Esophagus muscularis mucosa (tissue), 4 donors: ENCODE measurements at regions not wholly inside any gene's neighbourhood (a gene's known extent, or its start where the extent isn't known, plus 50 kb on each side); places are given as distances from the start of the nearest gene placed in this dataset.

Source experiments
- DNase-seq: peaks from one replicate; pipeline ENCODE4 v3.0.0-alpha.2; 2017; ENCODE audit errors: extremely low spot score
- H3K27ac ChIP-seq, 4 donors: fragments of 200-600 bp; sonication (generic); replicated peaks in 1 of 4; 1 replicate in 3 of 4; 2 replicates in 1 of 4; pipeline ENCODE4 v1.5.1; 2016 to 2019; ENCODE audit warnings: mild to moderate bottlenecking in 1 of 4
- H3K27me3 ChIP-seq, 4 donors: fragments of 200-600 bp; sonication (generic); one replicate each; pipeline versions ENCODE4 v1.5.1 to v1.6.0; 2016 to 2019
- H3K36me3 ChIP-seq, 4 donors: fragments of 200-600 bp; sonication (generic); one replicate each; pipeline ENCODE4 v1.5.1; 2016 to 2019
- H3K4me1 ChIP-seq, 4 donors: fragments of 200-600 bp; sonication (generic); one replicate each; pipeline ENCODE4 v1.5.1; 2016 to 2019
- H3K4me3 ChIP-seq, 4 donors: fragments of 200-600 bp; sonication (generic); 1 replicate in 2 of 4; 2 replicates in 2 of 4; pipeline ENCODE4 v1.5.1; 2016 to 2019; ENCODE audit warnings: mild to moderate bottlenecking in 4 of 4, moderate library complexity in 1 of 4
- H3K9me3 ChIP-seq, 4 donors: fragments of 200-600 bp; sonication (generic); 1 replicate in 3 of 4; 2 replicates in 1 of 4; pipeline ENCODE4 v1.5.1; 2016 to 2019
- EP300 ChIP-seq: sonication (generic); formaldehyde crosslinking; IDR thresholded peaks from one replicate; pipeline ENCODE4 v1.6.1; 2017; ENCODE audit warnings: antibody characterized with exemption
- POLR2A ChIP-seq: fragments of 450-650 bp; IDR thresholded peaks from one replicate; pipeline ENCODE4 v1.6.1; 2017; ENCODE audit warnings: antibody characterized with exemption, moderate library complexity, mild to moderate bottlenecking, low read depth
- POLR2AphosphoS5 ChIP-seq, 2 donors: sonication (generic); formaldehyde crosslinking; IDR thresholded peaks; one replicate each; pipeline ENCODE4 v1.6.1; 2017; ENCODE audit warnings: antibody characterized with exemption in 2 of 2
- WGBS: methylation state at CpG from one replicate; pipeline ENCODE4 v1.1.5; 2018; 5-methylcytosine and 5-hydroxymethylcytosine counted together
- intact Hi-C: fragments of 100-400 bp; cut with DNase I; formaldehyde crosslinking; loops from one replicate; pipeline ENCODE4 v1.15.1; 2023
- TF ChIP-seq, protein P1 (sequence below), 3 experiments: fragments of 200-600 bp in 2 of 3; fragments of 450-650 bp in 1 of 3; sonication (generic) in 2 of 3; IDR thresholded peaks; one replicate each; pipeline ENCODE4 v1.5.1; 2017 to 2019; ENCODE audit warnings: antibody characterized with exemption in 3 of 3, mild to moderate bottlenecking in 2 of 3, moderate library complexity in 1 of 3

DNA sequence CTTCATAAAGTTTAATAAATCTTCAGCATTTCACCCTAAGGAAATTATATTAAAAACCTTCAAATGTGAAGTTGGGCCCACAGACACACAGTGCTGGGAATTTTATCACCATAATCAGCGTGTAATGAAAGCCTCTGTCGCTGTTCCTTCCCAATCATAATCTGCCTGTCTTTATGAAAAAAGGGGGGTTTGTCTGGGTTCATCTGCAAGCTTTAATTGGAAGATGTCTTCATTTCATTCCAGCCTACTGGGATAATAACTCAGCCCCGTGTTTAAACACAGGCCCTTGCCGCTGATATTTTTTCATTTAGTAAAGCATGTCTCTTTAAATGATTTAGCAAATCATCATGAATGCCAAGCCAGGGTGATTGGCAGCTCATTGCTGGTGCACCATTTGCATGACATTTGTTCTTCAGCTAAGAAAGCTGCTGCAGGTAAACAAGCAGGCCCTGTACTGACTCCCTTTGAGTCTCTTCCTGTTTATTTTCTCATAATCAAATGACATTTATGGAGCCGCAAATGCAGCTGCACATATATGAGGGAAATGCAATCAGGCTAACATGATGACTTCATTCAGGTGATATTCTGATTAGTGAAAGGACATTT is 362.9 kb upstream of the TLE4 start:
- Histone ChIP-seq H3K27ac (no peak overlapping the region), H3K36me3 (no peaks in the 10 kb centered on the region), H3K27me3 (no peaks in the 10 kb centered on the region), H3K4me3 (no peak overlapping the region), H3K9me3 (no peaks in the 10 kb centered on the region), H3K4me1 (no peaks in the 10 kb centered on the region)
- intact Hi-C loops = no loop called here
- WGBS = 82% methylated on average over 5 of the region's 5 CpGs
- DNase-seq = no peak
- TF ChIP-seq POLR2A = no peak
- TF ChIP-seq POLR2AphosphoS5 (IDR thresholded peaks at IDR 0.05) = no peak
- TF ChIP-seq, protein P1, sequence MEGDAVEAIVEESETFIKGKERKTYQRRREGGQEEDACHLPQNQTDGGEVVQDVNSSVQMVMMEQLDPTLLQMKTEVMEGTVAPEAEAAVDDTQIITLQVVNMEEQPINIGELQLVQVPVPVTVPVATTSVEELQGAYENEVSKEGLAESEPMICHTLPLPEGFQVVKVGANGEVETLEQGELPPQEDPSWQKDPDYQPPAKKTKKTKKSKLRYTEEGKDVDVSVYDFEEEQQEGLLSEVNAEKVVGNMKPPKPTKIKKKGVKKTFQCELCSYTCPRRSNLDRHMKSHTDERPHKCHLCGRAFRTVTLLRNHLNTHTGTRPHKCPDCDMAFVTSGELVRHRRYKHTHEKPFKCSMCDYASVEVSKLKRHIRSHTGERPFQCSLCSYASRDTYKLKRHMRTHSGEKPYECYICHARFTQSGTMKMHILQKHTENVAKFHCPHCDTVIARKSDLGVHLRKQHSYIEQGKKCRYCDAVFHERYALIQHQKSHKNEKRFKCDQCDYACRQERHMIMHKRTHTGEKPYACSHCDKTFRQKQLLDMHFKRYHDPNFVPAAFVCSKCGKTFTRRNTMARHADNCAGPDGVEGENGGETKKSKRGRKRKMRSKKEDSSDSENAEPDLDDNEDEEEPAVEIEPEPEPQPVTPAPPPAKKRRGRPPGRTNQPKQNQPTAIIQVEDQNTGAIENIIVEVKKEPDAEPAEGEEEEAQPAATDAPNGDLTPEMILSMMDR (IDR thresholded peaks at IDR 0.05) = no peak
- TF ChIP-seq EP300 = no peak

DNA sequence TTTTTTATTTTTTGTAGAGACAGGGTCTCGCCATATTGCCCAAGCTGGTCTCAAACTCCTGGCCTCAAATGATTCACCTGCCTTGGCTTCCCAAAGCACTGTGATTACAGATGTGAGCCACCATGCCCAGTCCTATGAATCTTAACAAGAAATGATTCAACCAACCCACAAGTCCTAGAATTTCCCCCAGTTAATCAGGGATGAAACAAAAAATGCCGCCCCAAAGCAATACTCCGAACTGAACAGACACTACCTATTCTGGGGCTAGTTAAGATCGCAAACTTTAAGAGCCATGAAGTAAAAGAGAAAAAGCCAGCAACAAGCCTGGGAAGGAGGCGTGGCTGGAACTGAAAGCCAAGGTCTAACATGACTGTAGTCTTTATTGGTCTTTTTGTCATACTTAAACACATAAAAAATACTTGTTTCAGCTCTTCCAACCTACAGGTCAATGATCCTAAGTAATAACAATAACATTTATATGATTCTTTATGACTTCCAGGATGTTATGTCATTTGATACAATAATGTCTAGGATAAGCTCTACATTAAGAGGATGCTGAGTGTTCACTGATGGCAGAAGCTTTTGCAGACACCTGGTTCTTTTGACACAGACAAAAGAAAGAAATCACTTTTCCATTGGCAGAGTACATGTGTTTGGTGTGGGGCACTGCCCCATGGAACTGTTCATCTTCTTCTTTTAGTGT is 361.1 kb upstream of the TLE4 start:
- Histone ChIP-seq H3K27ac (no peak overlapping the region), H3K4me1 (no peaks in the 10 kb centered on the region), H3K9me3 (no peaks in the 10 kb centered on the region), H3K4me3 (no peak overlapping the region), H3K27me3 (no peaks in the 10 kb centered on the region), H3K36me3 (no peaks in the 10 kb centered on the region)
- no peak for DNase-seq
- 71% methylated on average over 5 of the region's 5 CpGs for whole genome bisulfite sequencing
- TF ChIP-seq POLR2A = no peak
- TF ChIP-seq EP300 = no peak
- TF ChIP-seq, protein P1 (IDR thresholded peaks at IDR 0.05) = no peak
- TF ChIP-seq POLR2AphosphoS5 (IDR thresholded peaks at IDR 0.05) = no peak
- intact Hi-C loops = no loop called here

DNA sequence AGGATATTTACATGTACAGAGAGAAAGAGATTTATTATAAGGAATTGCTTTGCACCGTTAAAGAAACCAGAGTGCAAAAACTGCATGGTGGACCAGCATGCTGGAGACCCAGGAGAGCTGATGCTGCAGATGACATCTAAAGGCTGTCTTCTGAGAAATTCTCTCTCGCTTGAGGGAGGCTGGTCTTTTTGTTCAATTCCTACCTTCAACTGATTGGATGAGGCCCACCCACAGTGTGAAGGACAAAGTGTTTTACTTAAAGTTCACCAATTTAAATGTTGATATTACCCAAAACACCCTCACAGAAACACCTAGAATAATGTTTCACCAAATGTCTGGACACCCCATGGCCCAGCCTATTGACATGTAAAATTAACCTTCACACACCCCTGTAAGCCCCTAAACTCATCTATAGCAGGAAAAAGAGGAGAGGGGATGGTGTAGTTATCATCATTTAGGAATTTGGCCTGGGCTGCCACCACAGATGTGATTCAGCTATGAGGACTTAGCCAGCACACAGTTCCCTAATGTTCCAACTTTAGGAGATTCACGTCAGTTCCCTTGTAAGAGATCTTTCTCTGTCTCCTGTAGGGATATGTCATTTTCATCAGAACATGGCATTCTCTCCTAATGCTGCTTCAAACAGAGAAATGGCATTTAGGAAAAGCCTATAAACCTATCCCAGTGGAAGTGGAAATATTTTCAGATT is 358.2 kb upstream of the TLE4 start:
- TF ChIP-seq POLR2A = no peak
- Histone ChIP-seq H3K9me3 (no peaks in the 10 kb centered on the region), H3K36me3 (no peaks in the 10 kb centered on the region), H3K27me3 (no peaks in the 10 kb centered on the region), H3K4me1 (no peaks in the 10 kb centered on the region), H3K4me3 (no peak overlapping the region), H3K27ac (no peak overlapping the region)
- intact Hi-C loops = no loop called here
- 90% methylated on average over 3 of the region's 3 CpGs for WGBS
- DNase-seq = no peak

DNA sequence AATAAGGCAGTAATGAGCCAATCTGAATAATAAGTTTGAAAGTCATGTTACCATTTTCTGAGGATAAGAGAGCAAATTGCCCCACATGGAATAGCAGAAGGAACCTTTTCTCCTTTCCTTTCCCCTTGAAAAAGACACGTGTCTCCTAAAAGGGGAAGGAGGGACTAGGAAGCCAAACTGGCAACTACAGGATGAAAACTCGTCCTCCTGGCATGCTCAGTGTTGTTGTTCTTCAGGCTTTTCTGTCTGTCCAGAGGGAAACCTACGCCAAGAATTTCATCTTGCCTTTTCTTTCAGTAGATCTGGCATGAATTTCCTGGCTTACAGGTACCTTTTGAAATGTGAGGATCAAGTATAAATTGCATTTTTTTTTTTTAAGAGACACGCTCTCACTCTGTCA is 355.9 kb upstream of the TLE4 start:
- intact Hi-C loops = no loop called here
- Histone ChIP-seq H3K9me3 (no peaks in the 10 kb centered on the region), H3K36me3 (no peaks in the 10 kb centered on the region), H3K4me1 (no peaks in the 10 kb centered on the region), H3K4me3 (no peak overlapping the region), H3K27me3 (no peaks in the 10 kb centered on the region), H3K27ac (no peak overlapping the region)
- TF ChIP-seq EP300 (no peak), POLR2A (no peak), POLR2AphosphoS5 (IDR thresholded peaks at IDR 0.05) (no peak)
- TF ChIP-seq, protein P1 (IDR thresholded peaks at IDR 0.05) = no peak
- WGBS = 37% methylated on average over 4 of the region's 4 CpGs
- no peak for DNase-seq

DNA sequence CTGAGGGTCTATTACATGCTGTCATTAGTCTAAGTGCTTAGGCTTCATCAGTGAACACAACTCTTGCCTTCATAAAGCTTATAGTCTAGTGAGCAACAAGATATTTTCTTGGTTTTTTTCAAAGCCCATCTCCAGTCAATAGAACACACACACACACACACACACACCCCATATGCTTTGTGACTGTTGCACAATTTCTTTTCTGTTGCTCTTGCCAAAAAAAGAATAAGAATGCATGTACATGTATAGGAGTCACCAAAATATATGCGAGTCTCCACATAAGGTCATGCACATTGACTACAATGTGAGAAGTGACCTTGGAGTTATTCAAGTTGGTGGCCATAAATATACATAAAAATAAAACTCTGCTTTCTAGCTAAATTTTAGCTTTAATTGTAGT is 351.5 kb upstream of the TLE4 start:
- Histone ChIP-seq H3K27ac (no peak overlapping the region), H3K36me3 (no peaks in the 10 kb centered on the region), H3K4me1 (no peaks in the 10 kb centered on the region), H3K27me3 (no peaks in the 10 kb centered on the region), H3K9me3 (no peaks in the 10 kb centered on the region), H3K4me3 (no peak overlapping the region)
- 89% methylated on average over 1 of the region's 1 CpG for WGBS
- intact Hi-C loops = no loop called here
- no peak for DNase-seq
- TF ChIP-seq, protein P1 (IDR thresholded peaks at IDR 0.05) = no peak
- no peak for TF ChIP-seq POLR2AphosphoS5 (IDR thresholded peaks at IDR 0.05)
- no peak for TF ChIP-seq POLR2A
- TF ChIP-seq EP300 = no peak
